ENCODE measurements at regions not wholly inside any gene's neighbourhood (a gene's known extent, or its start where the extent isn't known, plus 50 kb on each side); places are given as distances from the start of the nearest gene placed in this dataset.
A peak's percentile ranks its signal among the peaks of the same experiment; 100 is the strongest.

DNA sequence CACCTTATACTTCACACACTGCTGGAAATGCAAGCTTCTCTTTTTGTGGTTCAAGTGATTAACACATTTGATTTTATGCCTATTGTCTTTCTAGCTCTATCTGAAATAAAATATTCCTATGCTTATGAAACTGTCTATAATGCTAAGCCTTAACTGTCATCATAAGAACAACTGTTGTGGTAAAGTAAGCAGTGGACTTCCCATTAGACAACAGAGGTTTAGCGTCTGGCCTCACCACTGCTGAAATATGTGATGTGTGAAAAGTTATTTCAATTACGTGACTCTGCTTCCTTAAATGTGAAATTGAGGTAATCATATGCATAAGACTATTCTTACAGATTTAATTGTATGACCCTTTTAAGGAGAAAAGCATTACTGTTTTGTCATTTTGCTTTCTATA, 140.2 kb upstream of the LYSMD4 start:
- no peak overlapping the region for H3K4me3 ChIP-seq (ENCODE audit: low read depth, low read length)
- TF ChIP-seq, protein P1, sequence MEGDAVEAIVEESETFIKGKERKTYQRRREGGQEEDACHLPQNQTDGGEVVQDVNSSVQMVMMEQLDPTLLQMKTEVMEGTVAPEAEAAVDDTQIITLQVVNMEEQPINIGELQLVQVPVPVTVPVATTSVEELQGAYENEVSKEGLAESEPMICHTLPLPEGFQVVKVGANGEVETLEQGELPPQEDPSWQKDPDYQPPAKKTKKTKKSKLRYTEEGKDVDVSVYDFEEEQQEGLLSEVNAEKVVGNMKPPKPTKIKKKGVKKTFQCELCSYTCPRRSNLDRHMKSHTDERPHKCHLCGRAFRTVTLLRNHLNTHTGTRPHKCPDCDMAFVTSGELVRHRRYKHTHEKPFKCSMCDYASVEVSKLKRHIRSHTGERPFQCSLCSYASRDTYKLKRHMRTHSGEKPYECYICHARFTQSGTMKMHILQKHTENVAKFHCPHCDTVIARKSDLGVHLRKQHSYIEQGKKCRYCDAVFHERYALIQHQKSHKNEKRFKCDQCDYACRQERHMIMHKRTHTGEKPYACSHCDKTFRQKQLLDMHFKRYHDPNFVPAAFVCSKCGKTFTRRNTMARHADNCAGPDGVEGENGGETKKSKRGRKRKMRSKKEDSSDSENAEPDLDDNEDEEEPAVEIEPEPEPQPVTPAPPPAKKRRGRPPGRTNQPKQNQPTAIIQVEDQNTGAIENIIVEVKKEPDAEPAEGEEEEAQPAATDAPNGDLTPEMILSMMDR (conservative IDR thresholded peaks at IDR 0.05; ENCODE audit: low read depth, low read length): no peak

DNA sequence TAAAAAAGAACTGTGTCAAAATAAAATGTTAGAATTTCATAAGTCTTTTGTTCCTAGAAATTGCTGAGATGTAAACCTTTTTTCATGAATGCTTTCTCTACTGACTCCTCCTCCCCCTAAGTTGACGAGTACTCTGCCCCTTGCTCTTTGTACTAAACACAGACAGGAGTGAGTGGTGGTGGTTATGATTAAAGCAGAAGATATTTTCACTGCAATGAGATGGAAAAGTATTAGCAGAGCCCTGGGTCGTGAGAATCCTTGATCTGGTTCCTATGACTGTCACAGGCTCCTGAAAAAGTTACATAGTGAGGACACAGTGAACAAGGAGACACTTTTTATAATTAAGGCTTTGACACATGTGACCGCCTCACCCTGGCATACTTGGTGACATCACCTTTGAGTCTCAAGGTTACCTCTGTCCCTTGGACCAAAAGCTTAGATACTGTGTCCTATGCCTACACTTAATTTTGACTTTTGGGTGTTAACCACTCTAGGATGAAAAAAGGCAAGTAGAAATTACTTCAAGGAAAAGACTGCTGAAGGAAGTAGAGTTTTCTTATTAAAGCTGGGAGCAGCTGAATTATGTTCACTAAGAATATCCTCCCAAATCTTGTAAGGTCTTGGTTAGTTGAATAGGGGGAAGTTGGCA, 130.4 kb upstream of the LYSMD4 start:
- peak; percentile 10 for DNase-seq (ENCODE audit: low read depth)
- TF ChIP-seq, protein P1 (conservative IDR thresholded peaks at IDR 0.05; ENCODE audit: low read depth, low read length): no peak

More for the DNA sequence above, 140.2 kb upstream of the LYSMD4 start:
- no peak for DNase-seq (ENCODE audit: low read depth)

DNA sequence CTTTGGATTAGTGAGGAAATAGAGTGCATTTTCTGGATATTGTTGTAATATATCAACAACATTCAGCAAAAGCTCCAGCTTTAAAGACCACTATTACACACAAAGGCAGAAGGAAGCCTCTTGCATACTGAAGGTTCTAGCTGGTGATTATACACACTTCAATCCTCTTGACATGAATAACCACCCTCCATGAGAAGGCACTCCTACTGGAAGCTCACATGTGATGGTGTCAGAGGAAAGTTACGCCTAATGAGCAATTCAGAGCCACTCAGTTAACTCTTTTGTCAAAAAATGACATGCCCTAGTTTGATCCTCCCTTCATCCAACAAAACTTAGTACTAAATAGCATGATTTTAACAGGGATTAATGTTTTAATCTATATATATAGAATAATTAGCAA, 124.6 kb upstream of the LYSMD4 start:
- H3K4me3 ChIP-seq (ENCODE audit: low read depth, low read length): no peak overlapping the region
- no peak for DNase-seq (ENCODE audit: low read depth)
- TF ChIP-seq, protein P1 (conservative IDR thresholded peaks at IDR 0.05; ENCODE audit: low read depth, low read length): no peak

More for the DNA sequence above, 130.4 kb upstream of the LYSMD4 start:
- H3K4me3 ChIP-seq (ENCODE audit: low read depth, low read length): no peak overlapping the region

DNA sequence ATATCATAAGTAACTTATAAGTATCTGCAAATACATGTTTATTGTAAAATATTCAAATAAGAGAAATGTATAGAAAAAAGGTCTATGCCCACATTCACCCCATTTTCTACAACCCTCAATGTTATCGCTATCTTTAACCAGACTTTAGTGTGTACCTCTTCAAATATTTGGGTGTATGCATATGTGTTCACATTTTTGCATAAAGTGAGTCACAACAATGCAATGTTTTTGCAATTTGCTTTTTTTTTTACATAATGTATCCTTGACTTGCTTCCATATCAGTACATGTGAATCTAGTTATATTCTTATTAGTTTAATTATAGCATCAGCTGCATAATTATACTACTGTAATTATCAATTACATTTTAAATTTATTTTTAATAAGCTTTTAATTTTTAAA, 117.3 kb upstream of the LYSMD4 start:
- no peak overlapping the region for H3K4me3 ChIP-seq (ENCODE audit: low read depth, low read length)
- TF ChIP-seq, protein P1 (conservative IDR thresholded peaks at IDR 0.05; ENCODE audit: low read depth, low read length): no peak
- peak; percentile 8 for DNase-seq (ENCODE audit: low read depth)

DNA sequence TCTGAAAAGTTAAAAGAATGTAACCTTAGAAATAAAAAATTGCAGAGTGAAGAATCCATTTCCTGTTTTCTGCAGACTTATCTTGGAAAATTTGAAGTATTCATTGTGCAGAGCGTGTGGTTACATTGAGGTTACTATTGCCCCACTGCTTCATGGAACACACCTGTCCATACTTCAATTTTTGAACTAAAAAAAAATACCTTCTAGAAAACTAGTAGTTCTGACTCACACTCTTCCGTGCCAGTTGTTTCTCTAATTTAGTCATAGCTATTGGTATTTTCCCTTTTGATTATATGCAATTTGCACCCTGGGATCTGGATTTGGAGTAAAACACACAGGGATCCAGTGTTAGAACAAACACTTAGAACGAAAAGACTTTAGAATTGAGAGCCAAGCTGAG, 111.8 kb upstream of the LYSMD4 start:
- TF ChIP-seq, protein P1 (conservative IDR thresholded peaks at IDR 0.05; ENCODE audit: low read depth, low read length): no peak
- DNase-seq (ENCODE audit: low read depth): peak; percentile 68
- no peak overlapping the region for H3K4me3 ChIP-seq (ENCODE audit: low read depth, low read length)

DNA sequence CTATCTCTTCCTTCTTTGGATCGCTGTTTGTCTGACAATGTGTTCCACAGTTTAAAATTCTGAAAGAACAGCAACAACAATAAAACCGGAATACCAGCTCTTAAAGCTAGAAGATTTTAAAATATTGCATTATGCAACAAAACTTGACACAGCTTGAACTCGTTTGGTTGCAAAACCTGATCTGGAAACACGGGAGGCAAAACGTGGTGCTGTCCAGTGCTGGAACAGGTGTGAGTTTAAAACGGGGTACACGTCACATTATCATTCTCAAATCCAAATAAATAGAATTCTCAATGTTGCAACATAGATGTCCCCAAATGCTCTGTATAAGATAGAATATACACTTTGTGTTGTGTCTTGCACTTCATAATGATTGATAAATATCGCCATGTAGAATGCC, 110.9 kb upstream of the LYSMD4 start:
- TF ChIP-seq, protein P1 (conservative IDR thresholded peaks at IDR 0.05; ENCODE audit: low read depth, low read length): no peak
- H3K4me3 ChIP-seq (ENCODE audit: low read depth, low read length): no peak overlapping the region
- DNase-seq (ENCODE audit: low read depth): peak; percentile 4

DNA sequence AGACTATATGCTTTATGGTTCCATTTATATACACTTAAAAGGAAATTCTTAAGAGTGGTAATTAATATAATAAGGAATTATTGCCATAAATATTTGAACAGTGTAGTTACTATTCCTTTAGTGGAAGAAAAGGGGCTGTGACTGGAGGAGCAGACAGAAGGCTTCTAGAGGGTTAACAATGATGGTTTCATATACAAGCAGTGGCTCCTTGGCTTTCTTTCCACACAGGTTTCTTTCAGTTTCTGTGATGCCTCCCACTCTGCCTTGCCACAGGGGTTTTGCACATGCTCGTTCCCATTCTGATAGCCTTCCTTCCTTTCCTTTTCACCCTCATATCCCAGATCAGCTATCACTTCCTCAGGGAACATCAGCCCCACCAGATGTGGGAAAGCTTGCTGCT, 108.8 kb upstream of the LYSMD4 start:
- DNase-seq (ENCODE audit: low read depth): no peak

More for the DNA sequence above, 108.8 kb upstream of the LYSMD4 start:
- H3K4me3 ChIP-seq (ENCODE audit: low read depth, low read length): no peak overlapping the region
- TF ChIP-seq, protein P1 (conservative IDR thresholded peaks at IDR 0.05; ENCODE audit: low read depth, low read length): no peak

All from choroid plexus epithelial cell (primary cell).